ENCODE measurements at regions not wholly inside any gene's neighbourhood (a gene's known extent, or its start where the extent isn't known, plus 50 kb on each side); places are given as distances from the start of the nearest gene placed in this dataset.

DNA sequence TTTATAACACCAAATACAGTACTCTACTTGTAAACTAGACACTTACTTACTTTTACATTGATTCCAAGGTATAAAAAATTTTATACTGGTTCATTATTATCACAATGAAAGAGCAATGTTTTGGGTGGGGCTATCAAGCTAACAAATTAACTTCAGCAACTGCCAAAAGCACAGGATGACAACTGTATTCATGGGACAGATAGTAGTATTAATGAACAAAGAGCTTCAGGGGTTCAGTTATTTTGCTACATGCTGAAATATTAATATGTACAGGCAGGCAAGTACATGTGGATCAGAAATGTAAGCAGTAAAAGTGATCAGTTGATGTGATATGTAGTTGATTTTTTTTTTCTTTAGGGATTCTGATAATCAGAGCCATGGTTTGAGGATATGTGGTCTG lies 112.9 kb downstream of the NAA11 start:
- no peak overlapping the region for H2BK5ac ChIP-seq (ENCODE audit: insufficient read length, low read length)
- H3K4me2 ChIP-seq (ENCODE audit: insufficient read depth, insufficient read length, low read length), result no peak overlapping the region
- no peak overlapping the region for H2BK15ac ChIP-seq (ENCODE audit: low read depth, low read length)
- H2BK12ac ChIP-seq (ENCODE audit: insufficient read length, low read depth, low read length), result no peak overlapping the region
- H3K9ac ChIP-seq (ENCODE audit: extremely low read depth, insufficient read length, low read length), result no peak overlapping the region
- H3K79me1 ChIP-seq (ENCODE audit: insufficient read depth, low read depth, low read length, poor library complexity, severe bottlenecking), result no peaks in the 10 kb centered on the region
- no peak overlapping the region for H4K5ac ChIP-seq (ENCODE audit: insufficient read length, low read depth, low read length)
- H3K4ac ChIP-seq (ENCODE audit: low read depth, low read length), result no peak overlapping the region
- H3K14ac ChIP-seq (ENCODE audit: insufficient read depth, low read length), result no peak overlapping the region
- H3K9me3 ChIP-seq (ENCODE audit: control insufficient read depth, low read depth, low read length), result no peaks in the 10 kb centered on the region
- H3K27ac ChIP-seq (ENCODE audit: insufficient read length, low read depth, low read length), result no peak overlapping the region
- H2BK120ac ChIP-seq (ENCODE audit: low read depth, low read length, poor library complexity, severe bottlenecking), result no peak overlapping the region
- Mint-ChIP-seq H3K36me3 (ENCODE audit: insufficient read depth in 1 of 3, low read depth in 3 of 3) (no peaks in the 10 kb centered on the region), H3K4me1 (peaks cover 15 to 20% of the 10 kb centered on the region in 2 experiments), H3K9me3 (no peaks in the 10 kb centered on the region; a peak in 1 of 5 replicates), H3K4me3 (no peak overlapping the region), H3K27me3 (ENCODE audit: low read depth) (peaks cover 2% of the 10 kb centered on the region; the same call in 1 of the 2 replicates), H3K27ac (no peak overlapping the region)
- no peak overlapping the region for H4K91ac ChIP-seq (ENCODE audit: insufficient read length, low read depth, low read length)
- no peak overlapping the region for H4K8ac ChIP-seq (replicated peaks; ENCODE audit: insufficient read length, low read depth, low read length)
- no peaks in the 10 kb centered on the region for H3K27me3 ChIP-seq (ENCODE audit: insufficient read depth, low read length)
- no peaks in the 10 kb centered on the region for H3K79me2 ChIP-seq (ENCODE audit: insufficient read depth, low read length)
- peaks cover 2% of the 10 kb centered on the region; the same call in 1 of the 2 replicates for H3K4me1 ChIP-seq (ENCODE audit: insufficient read depth, low read length)
- no peak overlapping the region for H3K56ac ChIP-seq (ENCODE audit: insufficient read length, low read depth, low read length)
- H3K23ac ChIP-seq (ENCODE audit: insufficient read length, low read depth, low read length), result no peak overlapping the region
- H2AFZ ChIP-seq (ENCODE audit: low read length), result no peak overlapping the region
- no peak overlapping the region for H3T11ph ChIP-seq (ENCODE audit: low read length)
- H2BK20ac ChIP-seq (ENCODE audit: low read depth, low read length, poor library complexity, severe bottlenecking), result no peak overlapping the region
- H3K23me2 ChIP-seq (ENCODE audit: insufficient read length, low read depth, low read length, poor library complexity, severe bottlenecking), result no peaks in the 10 kb centered on the region
- no peaks in the 10 kb centered on the region for H4K20me1 ChIP-seq (ENCODE audit: control insufficient read depth, insufficient read depth, insufficient read length)
- H3K18ac ChIP-seq (ENCODE audit: insufficient read length, low read depth, low read length), result no peak overlapping the region
- DNase-seq, result no peak
- TF ChIP-seq, protein P1, sequence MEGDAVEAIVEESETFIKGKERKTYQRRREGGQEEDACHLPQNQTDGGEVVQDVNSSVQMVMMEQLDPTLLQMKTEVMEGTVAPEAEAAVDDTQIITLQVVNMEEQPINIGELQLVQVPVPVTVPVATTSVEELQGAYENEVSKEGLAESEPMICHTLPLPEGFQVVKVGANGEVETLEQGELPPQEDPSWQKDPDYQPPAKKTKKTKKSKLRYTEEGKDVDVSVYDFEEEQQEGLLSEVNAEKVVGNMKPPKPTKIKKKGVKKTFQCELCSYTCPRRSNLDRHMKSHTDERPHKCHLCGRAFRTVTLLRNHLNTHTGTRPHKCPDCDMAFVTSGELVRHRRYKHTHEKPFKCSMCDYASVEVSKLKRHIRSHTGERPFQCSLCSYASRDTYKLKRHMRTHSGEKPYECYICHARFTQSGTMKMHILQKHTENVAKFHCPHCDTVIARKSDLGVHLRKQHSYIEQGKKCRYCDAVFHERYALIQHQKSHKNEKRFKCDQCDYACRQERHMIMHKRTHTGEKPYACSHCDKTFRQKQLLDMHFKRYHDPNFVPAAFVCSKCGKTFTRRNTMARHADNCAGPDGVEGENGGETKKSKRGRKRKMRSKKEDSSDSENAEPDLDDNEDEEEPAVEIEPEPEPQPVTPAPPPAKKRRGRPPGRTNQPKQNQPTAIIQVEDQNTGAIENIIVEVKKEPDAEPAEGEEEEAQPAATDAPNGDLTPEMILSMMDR (conservative IDR thresholded peaks at IDR 0.05), result no peak
- no peak overlapping the region for H2AK5ac ChIP-seq (ENCODE audit: insufficient read length, low read length)

Measured in H9 (cell line).